Heart left ventricle (tissue), 13 donors: ENCODE measurements at regions not wholly inside any gene's neighbourhood (a gene's known extent, or its start where the extent isn't known, plus 50 kb on each side); places are given as distances from the start of the nearest gene placed in this dataset.

ENCODE experiments used
- CTCF ChIP-seq, 12 donors: fragments of 200-600 bp; sonication (generic) in 4 of 12; IDR thresholded peaks; one replicate each; pipeline versions ENCODE4 v1.5.0 to v1.8.0; 2018 to 2022; ENCODE audit warnings: antibody characterized with exemption in 12 of 12, mild to moderate bottlenecking in 5 of 12
- POLR2A ChIP-seq, 2 donors: fragments of 450-650 bp; IDR thresholded peaks; one replicate each; pipeline ENCODE4 v1.6.1; 2017; ENCODE audit warnings: antibody characterized with exemption in 2 of 2, mild to moderate bottlenecking in 2 of 2, moderate library complexity in 2 of 2
- donor health status: ischemic (EF 13 %, LVEDD 7.1; RV severe dilation, severe dysfunction).
- donor health status: DM: no; HTN: yes; CAD: no.
- donor health status: DM: no; HTN: no; CAD: no.
- donor health status: ischemic (EF 25% LVEDD 6.9; RV normal size, moderate dysfunction).
- donor health status: ischemic (EF 25% LVEDD 5.7; RV mildly dilated, moderate dysfunction).
- donor health status: ischemic (EF 35%, LVEDD 5.7; RV mildly dilated, moderate dysfunction).
- donor health status: nonischemic (EF 11% LVEDD 7.7; RV severe dilation, severe dysfunction).
- donor health status: DM: yes; HTN: yes; CAD: no.
- donor health status: PGD.
- donor health status: ischemic (EF 29% LVEDD 5.4; RV normal size, mild dysfunction).
- donor health status: nonischemic (EF 23%, LVEDD 6.1; RV moderate dilation, normal function).

- TF ChIP-seq CTCF (IDR thresholded peaks at IDR 0.05) = no peak
- no peak for TF ChIP-seq POLR2A (IDR thresholded peaks at IDR 0.05)
Observed at GRCh38 chr14:65160091-65160490, 57.8 kb upstream of the MAX start.
